K562 (cell line): ENCODE measurements at regions not wholly inside any gene's neighbourhood (a gene's known extent, or its start where the extent isn't known, plus 50 kb on each side); places are given as distances from the start of the nearest gene placed in this dataset.

Source experiments
- ATAC-seq: fragments of 200-7000 bp; cut with Tn5 transposase; 3 replicates; pipeline ENCODE4 v1.9.1; 2020; ENCODE audit warnings: moderate library complexity
- BruUV-seq: library from RNA; stranded (reverse); fragments of 400-500 nt; replicated peaks from 2 replicates; lab custom pipeline; 2021; lab: Mats Ljungman, UMichigan
- CTCF ChIA-PET: fragments of 300-600 bp; formaldehyde crosslinking; extraction: SDS; loops from one replicate; lab custom pipeline; 2021; ENCODE audit warnings: low intra/inter-chr PET ratio; lab: Yijun Ruan, JAX
- POLR2A ChIA-PET: fragments of 300-600, 350-650 bp; sonication (Branson Sonifier 250); formaldehyde crosslinking; extraction: SDS; loops from one replicate; lab custom pipeline; 2021; ENCODE audit warnings: antibody characterized with exemption, inconsistent platforms; lab: Yijun Ruan, JAX
- DNase-seq, 4 experiments: peaks; one replicate each; pipeline versions ENCODE4 v3.0.0 to v3.0.0-alpha.2; 2011 to 2018; ENCODE audit warnings: low spot score in 3 of 4, mixed read lengths in 3 of 4; ENCODE audit errors: extremely low read depth in 1 of 4
- FAIRE-seq: peaks from 2 replicates; lab custom pipeline; 2011; peaks lifted over from hg19 to GRCh38; lab: Jason Lieb, UNC
- H2AFZ ChIP-seq: 2 replicates; pipeline ENCODE4 v1.6.0; 2011; ENCODE audit warnings: low read depth, low read length, control low read depth, inconsistent platforms
- H3K27ac ChIP-seq: fragments of 200-600 bp; 3 replicates; pipeline ENCODE4 v1.8.0; 2011; ENCODE audit warnings: low read depth, mild to moderate bottlenecking, control low read depth, inconsistent platforms, low read length, moderate library complexity, mixed read lengths; ENCODE audit errors: extremely low read depth
- H3K27me3 ChIP-seq, 2 experiments: fragments of 300-600 bp in 1 of 2; 2 replicates in 1 of 2; 3 replicates in 1 of 2; pipeline versions ENCODE4 v1.6.0 to v1.8.0; 2011; ENCODE audit warnings: inconsistent platforms in 2 of 2, low read length in 2 of 2, mild to moderate bottlenecking in 1 of 2, mixed read lengths in 1 of 2, moderate library complexity in 1 of 2; ENCODE audit not compliant: control insufficient read depth in 2 of 2, insufficient read depth in 2 of 2
- H3K36me3 ChIP-seq: fragments of 300-600 bp; 3 replicates; pipeline ENCODE4 v1.8.0; 2011; ENCODE audit warnings: mild to moderate bottlenecking, low read length, inconsistent platforms; ENCODE audit not compliant: control insufficient read depth, insufficient read depth
- H3K4me1 ChIP-seq, 2 experiments: fragments of 200-600 bp in 1 of 2; replicated peaks in 1 of 2; 2 replicates in 1 of 2; 3 replicates in 1 of 2; pipeline versions ENCODE4 v1.5.1 to v1.8.0; 2011; ENCODE audit warnings: inconsistent platforms in 2 of 2, low read length in 2 of 2, mild to moderate bottlenecking in 1 of 2, mixed read lengths in 1 of 2, moderate library complexity in 1 of 2; ENCODE audit not compliant: control insufficient read depth in 2 of 2, insufficient read depth in 2 of 2
- H3K4me2 ChIP-seq: 2 replicates; pipeline ENCODE4 v1.6.1; 2011; ENCODE audit warnings: low read length, control low read depth, inconsistent platforms, mixed read lengths; ENCODE audit not compliant: insufficient read depth
- H3K4me3 ChIP-seq: fragments of 200-600 bp; sonication (generic), shearing (Covaris generic); 2 replicates; pipeline ENCODE4 v1.5.1; 2016; ENCODE audit warnings: control low read depth, inconsistent platforms
- H3K79me2 ChIP-seq: fragments of 200-600 bp; 3 replicates; pipeline ENCODE4 v1.8.0; 2011; ENCODE audit warnings: low read length, inconsistent platforms; ENCODE audit not compliant: control insufficient read depth, insufficient read depth
- H3K9ac ChIP-seq, 2 experiments: 2 replicates each; pipeline versions ENCODE4 v1.6.0 to v1.6.1; 2011; ENCODE audit warnings: low read depth in 2 of 2, low read length in 2 of 2, control low read depth in 1 of 2, inconsistent platforms in 1 of 2, mild to moderate bottlenecking in 1 of 2, mixed read lengths in 1 of 2; ENCODE audit not compliant: insufficient read depth in 1 of 2
- H3K9me1 ChIP-seq: one replicate; pipeline ENCODE4 v1.6.0; 2011; ENCODE audit warnings: inconsistent platforms, mild to moderate bottlenecking, low read length, moderate library complexity; ENCODE audit not compliant: control insufficient read depth, insufficient read depth
- H3K9me3 ChIP-seq: replicated peaks from 2 replicates; pipeline ENCODE4 v1.5.1; 2011; ENCODE audit warnings: low read depth, low read length, inconsistent platforms; ENCODE audit not compliant: control insufficient read depth, insufficient read depth
- H4K20me1 ChIP-seq: replicated peaks from 2 replicates; pipeline ENCODE4 v1.6.1; 2011; ENCODE audit warnings: low read length, inconsistent platforms, mixed read lengths; ENCODE audit not compliant: control insufficient read depth, insufficient read depth
- ADNP ChIP-seq: fragments of 200-800 bp; sonication (Bioruptor generic); IDR thresholded peaks from 2 replicates; pipeline ENCODE4 v1.6.1; 2016; ENCODE audit warnings: missing genetic modification characterization, missing compliant biosample characterization
- BRD9 ChIP-seq: fragments of 450-650 bp; IDR thresholded peaks from 2 replicates; pipeline ENCODE4 v1.6.1; 2018; ENCODE audit warnings: low read depth; ENCODE audit not compliant: partially characterized antibody
- ETS2 ChIP-seq: IDR thresholded peaks from 2 replicates; pipeline ENCODE4 v1.6.1; 2016; ENCODE audit warnings: borderline replicate concordance, missing genetic modification characterization, mild to moderate bottlenecking, moderate library complexity, missing compliant biosample characterization; ENCODE audit not compliant: poor library complexity, severe bottlenecking
- FOSL1 ChIP-seq: fragments of 200-800 bp; sonication (Bioruptor generic); conservative IDR thresholded peaks from 2 replicates; pipeline ENCODE4 v1.6.1; 2016; ENCODE audit warnings: missing genetic modification characterization, missing compliant biosample characterization
- GTF2E2 ChIP-seq: fragments of 200-800 bp; sonication (Bioruptor generic); IDR thresholded peaks from 2 replicates; pipeline ENCODE4 v1.6.1; 2016; ENCODE audit warnings: missing genetic modification characterization, missing compliant biosample characterization
- HIVEP1 ChIP-seq: fragments of 250-450 bp; sonication (Bioruptor Pico); IDR thresholded peaks from 2 replicates; pipeline ENCODE4 v1.4.0; 2020; ENCODE audit warnings: mild to moderate bottlenecking
- HOXB6 ChIP-seq: fragments of 250-450 bp; sonication (Bioruptor Pico); IDR thresholded peaks from 2 replicates; pipeline ENCODE4 v1.5.1; 2022; ENCODE audit warnings: mild to moderate bottlenecking, borderline replicate concordance
- KLF16 ChIP-seq: IDR thresholded peaks from 2 replicates; pipeline ENCODE4 v1.6.1; 2016; ENCODE audit warnings: antibody characterized with exemption
- LCOR ChIP-seq: sonication (generic); formaldehyde crosslinking; IDR thresholded peaks from 2 replicates; pipeline ENCODE4 v1.8.0; 2022; ENCODE audit warnings: mild to moderate bottlenecking, missing genetic modification reagents
- RBM14 ChIP-seq: fragments of 200-400 bp; formaldehyde crosslinking; IDR thresholded peaks from 2 replicates; pipeline ENCODE4 v1.6.1; 2018; ENCODE audit warnings: low read depth, mild to moderate bottlenecking, low read length, moderate library complexity, borderline replicate concordance; ENCODE audit not compliant: insufficient read depth
- STAT5A ChIP-seq: IDR thresholded peaks from 2 replicates; pipeline ENCODE4 v1.6.1; 2012; ENCODE audit warnings: low read length, inconsistent platforms, borderline replicate concordance
- ZNF644 ChIP-seq: fragments of 200-800 bp; sonication (Bioruptor generic); IDR thresholded peaks from 2 replicates; pipeline ENCODE4 v1.6.1; 2016; ENCODE audit warnings: low read depth, missing genetic modification characterization, missing compliant biosample characterization
- ZNF780A ChIP-seq: fragments of 250-450 bp; sonication (Bioruptor Pico); IDR thresholded peaks from 2 replicates; pipeline ENCODE4 v1.5.0; 2021; ENCODE audit warnings: mild to moderate bottlenecking
- in situ Hi-C: fragments of 300-500 bp; cut with MboI; formaldehyde crosslinking; loops from 4 replicates; pipeline ENCODE4 v1.15.0; 2018; ENCODE audit warnings: inconsistent platforms, mixed read lengths
- intact Hi-C: fragments of 100-400 bp; cut with micrococcal nuclease; formaldehyde crosslinking; loops from 2 replicates; pipeline ENCODE4 v1.14.2; 2022
- TF ChIP-seq, protein P1 (sequence below), 2 experiments: fragments of 250-450 bp in 1 of 2; fragments of 450-650 bp in 1 of 2; sonication (Bioruptor Pico) in 1 of 2; IDR thresholded peaks; 2 replicates each; pipeline versions ENCODE4 v1.6.1 to v1.8.0; 2016 to 2021; ENCODE audit warnings: mild to moderate bottlenecking in 2 of 2, moderate library complexity in 2 of 2, missing compliant biosample characterization in 1 of 2, missing genetic modification characterization in 1 of 2
- TF ChIP-seq, protein P2 (sequence below): sonication (generic); IDR thresholded peaks from 2 replicates; pipeline ENCODE4 v1.6.1; 2016

DNA sequence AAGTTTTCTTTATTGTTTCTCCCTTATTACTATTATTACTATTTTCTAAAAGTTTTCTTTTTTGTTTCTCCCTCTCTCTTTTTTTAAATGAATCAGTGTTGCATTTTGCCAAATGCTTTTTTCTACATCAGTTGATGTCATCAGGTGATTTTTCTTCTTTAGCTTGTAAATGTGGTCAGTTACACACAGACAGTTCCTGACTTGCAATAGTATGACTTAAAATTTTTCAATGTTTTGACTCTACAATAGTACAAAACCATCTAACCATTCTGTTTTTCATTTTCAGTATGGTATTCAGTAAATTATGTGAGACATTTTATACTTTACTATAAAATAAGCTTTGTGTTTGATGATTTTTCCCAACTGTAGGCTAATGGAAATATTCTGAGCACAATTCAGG, 443.0 kb downstream of the GADD45G start:
- intact Hi-C loops (no loop called here), in situ Hi-C loops (no loop called here)
- Histone ChIP-seq H3K9me1 (no peaks in the 10 kb centered on the region), H3K4me3 (no peak overlapping the region), H3K4me1 (no peaks in the 10 kb centered on the region), H3K9ac (no peak overlapping the region), H3K36me3 (no peaks in the 10 kb centered on the region), H3K27ac (no peak overlapping the region), H3K79me2 (no peaks in the 10 kb centered on the region), H3K9me3 (no peaks in the 10 kb centered on the region), H3K27me3 (no peaks in the 10 kb centered on the region), H4K20me1 (no peaks in the 10 kb centered on the region), H2AFZ (no peak overlapping the region), H3K4me2 (no peak overlapping the region)
- TF ChIP-seq ETS2 (tag), result no peak
- TF ChIP-seq GTF2E2 (tag), result no peak
- TF ChIP-seq FOSL1 (tag), result no peak
- no peak for TF ChIP-seq ADNP (tag)
- TF ChIP-seq LCOR (CRISPR knock-in tag), result no peak
- TF ChIP-seq, protein P1, sequence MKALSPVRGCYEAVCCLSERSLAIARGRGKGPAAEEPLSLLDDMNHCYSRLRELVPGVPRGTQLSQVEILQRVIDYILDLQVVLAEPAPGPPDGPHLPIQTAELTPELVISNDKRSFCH (CRISPR knock-in tag; IDR thresholded peaks at IDR 0.05), result no peak
- TF ChIP-seq, protein P1 (tag; IDR thresholded peaks at IDR 0.05), result no peak
- no peak for TF ChIP-seq BRD9
- no peak for TF ChIP-seq ZNF644 (tag)
- TF ChIP-seq HOXB6, result no peak
- TF ChIP-seq ZNF780A (CRISPR knock-in tag), result no peak
- no peak for TF ChIP-seq STAT5A
- TF ChIP-seq, protein P2, sequence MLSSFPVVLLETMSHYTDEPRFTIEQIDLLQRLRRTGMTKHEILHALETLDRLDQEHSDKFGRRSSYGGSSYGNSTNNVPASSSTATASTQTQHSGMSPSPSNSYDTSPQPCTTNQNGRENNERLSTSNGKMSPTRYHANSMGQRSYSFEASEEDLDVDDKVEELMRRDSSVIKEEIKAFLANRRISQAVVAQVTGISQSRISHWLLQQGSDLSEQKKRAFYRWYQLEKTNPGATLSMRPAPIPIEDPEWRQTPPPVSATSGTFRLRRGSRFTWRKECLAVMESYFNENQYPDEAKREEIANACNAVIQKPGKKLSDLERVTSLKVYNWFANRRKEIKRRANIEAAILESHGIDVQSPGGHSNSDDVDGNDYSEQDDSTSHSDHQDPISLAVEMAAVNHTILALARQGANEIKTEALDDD, result no peak
- no peak for TF ChIP-seq KLF16
- no peak for TF ChIP-seq RBM14
- no peak for TF ChIP-seq HIVEP1 (CRISPR knock-in tag)
- POLR2A ChIA-PET, result no interaction called here
- CTCF ChIA-PET, result no interaction called here
- BruUV-seq, result no TSS peak
- DNase-seq (no peak), FAIRE-seq (no peak), ATAC-seq (no peak)
